MM.1S (cell line): ENCODE measurements at regions not wholly inside any gene's neighbourhood (a gene's known extent, or its start where the extent isn't known, plus 50 kb on each side); places are given as distances from the start of the nearest gene placed in this dataset.

Source experiments
- DNase-seq: peaks from one replicate; pipeline ENCODE4 v3.0.0-alpha.2; 2015
- H2AFZ ChIP-seq: fragments of 300-600 bp; sonication (generic); 2 replicates; pipeline ENCODE4 v1.6.0; 2016; ENCODE audit warnings: antibody characterized with exemption, low read length
- H3F3A ChIP-seq: fragments of 300-600 bp; sonication (generic); 2 replicates; pipeline ENCODE4 v1.6.1; 2016; ENCODE audit warnings: mild to moderate bottlenecking, antibody characterized with exemption, low read length, moderate library complexity, mixed read lengths; ENCODE audit not compliant: insufficient read depth
- H3K27ac ChIP-seq: fragments of 300-600 bp; sonication (generic); 2 replicates; pipeline ENCODE4 v1.5.1; 2016; ENCODE audit warnings: mild to moderate bottlenecking, low read length
- H3K27me3 ChIP-seq: fragments of 300-600 bp; sonication (generic); replicated peaks from 2 replicates; pipeline ENCODE4 v1.6.0; 2016; ENCODE audit warnings: low read length; ENCODE audit not compliant: insufficient read depth
- H3K36me3 ChIP-seq: fragments of 300-600 bp; sonication (generic); replicated peaks from 2 replicates; pipeline ENCODE4 v1.6.1; 2016; ENCODE audit warnings: mild to moderate bottlenecking, low read length, mixed read lengths; ENCODE audit not compliant: insufficient read depth
- H3K4me1 ChIP-seq: fragments of 300-600 bp; sonication (generic); 2 replicates; pipeline ENCODE4 v1.6.1; 2016; ENCODE audit warnings: low read length, mixed read lengths
- H3K4me2 ChIP-seq: fragments of 300-600 bp; sonication (generic); 2 replicates; pipeline ENCODE4 v1.6.0; 2016; ENCODE audit warnings: low read depth, low read length
- H3K4me3 ChIP-seq: fragments of 300-600 bp; sonication (generic); 2 replicates; pipeline ENCODE4 v1.5.1; 2016; ENCODE audit warnings: low read length, mixed read lengths
- H3K79me2 ChIP-seq: fragments of 300-600 bp; sonication (generic); 2 replicates; pipeline ENCODE4 v1.6.1; 2016; ENCODE audit warnings: mixed run types, low read length, mixed read lengths
- H3K9ac ChIP-seq: fragments of 300-600 bp; sonication (generic); 2 replicates; pipeline ENCODE4 v1.6.1; 2016; ENCODE audit warnings: low read length, mixed read lengths
- H3K9me2 ChIP-seq: fragments of 300-600 bp; sonication (generic); replicated peaks from 2 replicates; pipeline ENCODE4 v1.6.1; 2016; ENCODE audit warnings: mild to moderate bottlenecking, low read length, mixed read lengths; ENCODE audit not compliant: insufficient read depth
- H3K9me3 ChIP-seq: fragments of 300-600 bp; sonication (generic); replicated peaks from 2 replicates; pipeline ENCODE4 v1.6.1; 2016; ENCODE audit warnings: mild to moderate bottlenecking, low read length, mixed read lengths; ENCODE audit not compliant: insufficient read depth
- H4K20me1 ChIP-seq: fragments of 300-600 bp; sonication (generic); 2 replicates; pipeline ENCODE4 v1.6.1; 2016; ENCODE audit warnings: mild to moderate bottlenecking, low read length, moderate library complexity, mixed read lengths; ENCODE audit not compliant: insufficient read depth
- EZH2 ChIP-seq: fragments of 300-600 bp; sonication (generic); optimal IDR thresholded peaks from 2 replicates; pipeline ENCODE3; 2017; ENCODE audit warnings: low read depth, mild to moderate bottlenecking, antibody characterized with exemption, low read length, mixed read lengths
- EZH2phosphoT487 ChIP-seq: fragments of 300-600 bp; sonication (generic); IDR thresholded peaks from 2 replicates; pipeline ENCODE4 v1.6.1; 2018; ENCODE audit warnings: antibody characterized with exemption, low read length
- TF ChIP-seq, protein P1 (sequence below): fragments of 300-600 bp; sonication (generic); IDR thresholded peaks from 2 replicates; pipeline ENCODE4 v1.5.1; 2016; ENCODE audit warnings: antibody characterized with exemption, low read length, mixed read lengths

DNA sequence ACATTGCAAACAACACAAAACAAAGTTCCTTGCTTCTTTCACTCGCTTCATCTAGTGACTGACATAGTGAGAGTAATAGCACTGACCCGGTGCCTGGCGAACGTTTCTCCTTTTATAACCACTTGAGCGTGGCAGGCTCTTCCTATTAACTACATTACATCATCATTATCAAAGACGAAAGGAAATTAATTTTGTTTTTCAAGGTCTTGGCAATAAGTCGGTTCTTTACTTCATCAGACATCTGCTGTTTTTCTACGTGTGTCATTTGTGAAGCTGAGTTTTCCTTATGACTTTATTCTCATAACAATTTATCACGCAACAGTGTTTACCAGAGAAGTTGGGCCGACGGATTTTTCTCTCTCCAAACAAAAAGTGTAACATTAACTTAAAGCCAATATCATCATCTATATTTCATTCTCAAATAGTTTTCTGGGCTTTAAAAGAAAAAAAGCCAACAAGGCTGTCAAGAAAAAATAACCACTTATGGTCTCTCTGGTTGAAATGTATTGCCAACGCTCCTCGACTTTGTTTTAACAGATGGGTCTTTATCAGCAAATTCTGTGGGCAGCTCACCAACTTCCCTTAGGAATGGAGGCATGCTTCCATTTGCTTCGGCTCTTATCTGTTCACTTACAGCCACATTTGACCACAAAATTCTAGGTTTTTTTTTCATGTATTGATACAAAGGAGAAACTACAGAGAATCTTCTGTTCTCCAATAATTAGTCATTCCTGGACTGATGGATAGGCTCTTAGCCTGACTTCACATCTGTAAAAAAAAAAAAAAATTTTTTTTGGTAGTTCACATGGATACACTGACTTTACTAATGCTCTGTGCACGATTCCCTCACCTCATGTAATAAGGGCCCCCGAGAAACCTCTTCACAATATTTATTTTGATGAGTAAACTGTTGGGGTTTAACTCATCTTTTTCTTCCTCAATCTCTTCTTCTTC, 97.1 kb upstream of the CDKN3 start:
- DNase-seq = no peak
- Histone ChIP-seq H3K9me3 (no peaks in the 10 kb centered on the region), H2AFZ (no peak overlapping the region), H3K4me2 (no peak overlapping the region), H3K9me2 (no peaks in the 10 kb centered on the region), H3K27me3 (no peaks in the 10 kb centered on the region), H3K9ac (no peak overlapping the region), H3F3A (no peaks in the 10 kb centered on the region), H3K79me2 (no peaks in the 10 kb centered on the region), H3K4me1 (no peaks in the 10 kb centered on the region), H4K20me1 (no peaks in the 10 kb centered on the region), H3K36me3 (no peaks in the 10 kb centered on the region), H3K27ac (no peak overlapping the region), H3K4me3 (no peak overlapping the region)
- TF ChIP-seq, protein P1, sequence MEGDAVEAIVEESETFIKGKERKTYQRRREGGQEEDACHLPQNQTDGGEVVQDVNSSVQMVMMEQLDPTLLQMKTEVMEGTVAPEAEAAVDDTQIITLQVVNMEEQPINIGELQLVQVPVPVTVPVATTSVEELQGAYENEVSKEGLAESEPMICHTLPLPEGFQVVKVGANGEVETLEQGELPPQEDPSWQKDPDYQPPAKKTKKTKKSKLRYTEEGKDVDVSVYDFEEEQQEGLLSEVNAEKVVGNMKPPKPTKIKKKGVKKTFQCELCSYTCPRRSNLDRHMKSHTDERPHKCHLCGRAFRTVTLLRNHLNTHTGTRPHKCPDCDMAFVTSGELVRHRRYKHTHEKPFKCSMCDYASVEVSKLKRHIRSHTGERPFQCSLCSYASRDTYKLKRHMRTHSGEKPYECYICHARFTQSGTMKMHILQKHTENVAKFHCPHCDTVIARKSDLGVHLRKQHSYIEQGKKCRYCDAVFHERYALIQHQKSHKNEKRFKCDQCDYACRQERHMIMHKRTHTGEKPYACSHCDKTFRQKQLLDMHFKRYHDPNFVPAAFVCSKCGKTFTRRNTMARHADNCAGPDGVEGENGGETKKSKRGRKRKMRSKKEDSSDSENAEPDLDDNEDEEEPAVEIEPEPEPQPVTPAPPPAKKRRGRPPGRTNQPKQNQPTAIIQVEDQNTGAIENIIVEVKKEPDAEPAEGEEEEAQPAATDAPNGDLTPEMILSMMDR = no peak
- TF ChIP-seq EZH2 (no peak), EZH2phosphoT487 (no peak)

DNA sequence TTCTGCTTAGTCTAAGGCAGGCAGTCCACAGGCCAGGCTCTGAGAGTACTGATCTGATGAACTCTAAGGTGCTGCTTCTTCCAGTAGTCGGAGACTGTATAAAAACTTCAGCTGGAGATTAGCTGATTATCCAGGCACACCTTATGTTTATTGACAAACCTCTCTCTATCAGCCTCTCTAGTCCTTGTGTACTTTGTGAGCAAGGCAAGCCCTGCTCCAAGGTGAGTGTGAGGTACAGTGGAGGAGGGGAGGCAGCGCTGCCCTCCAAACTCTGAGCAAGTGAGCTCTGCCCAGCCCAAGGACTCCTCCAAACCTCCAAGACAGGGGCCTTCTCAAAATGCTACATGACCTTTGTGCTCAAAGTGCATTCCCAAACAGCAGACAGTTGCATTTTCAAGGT, 95.9 kb upstream of the CDKN3 start:
- H3K9me2 ChIP-seq = no peaks in the 10 kb centered on the region
- no peaks in the 10 kb centered on the region for H3K4me1 ChIP-seq
- H2AFZ ChIP-seq = no peak overlapping the region
- no peak for DNase-seq
- no peak overlapping the region for H3K4me2 ChIP-seq
- no peak overlapping the region for H3K27ac ChIP-seq
- no peaks in the 10 kb centered on the region for H3F3A ChIP-seq
- H3K9me3 ChIP-seq = no peaks in the 10 kb centered on the region
- H3K27me3 ChIP-seq = no peaks in the 10 kb centered on the region
- H3K36me3 ChIP-seq = no peaks in the 10 kb centered on the region
- H3K79me2 ChIP-seq = no peaks in the 10 kb centered on the region
- H3K4me3 ChIP-seq = no peak overlapping the region
- no peak for TF ChIP-seq EZH2phosphoT487
- TF ChIP-seq, protein P1 = no peak
- no peak for TF ChIP-seq EZH2
- H4K20me1 ChIP-seq = no peaks in the 10 kb centered on the region
- no peak overlapping the region for H3K9ac ChIP-seq

GRCh38 chr14:54301359-54301758, 95.4 kb upstream of the CDKN3 start:
- no peaks in the 10 kb centered on the region for H3K36me3 ChIP-seq
- TF ChIP-seq EZH2 = no peak
- no peak for TF ChIP-seq EZH2phosphoT487
- TF ChIP-seq, protein P1 = no peak
- H3K27ac ChIP-seq = no peak overlapping the region
- H3K9me3 ChIP-seq = no peaks in the 10 kb centered on the region
- no peak overlapping the region for H3K9ac ChIP-seq
- H2AFZ ChIP-seq = no peak overlapping the region
- no peak overlapping the region for H3K4me3 ChIP-seq
- no peak overlapping the region for H3K4me2 ChIP-seq
- H4K20me1 ChIP-seq = no peaks in the 10 kb centered on the region
- no peaks in the 10 kb centered on the region for H3K9me2 ChIP-seq
- H3K79me2 ChIP-seq = no peaks in the 10 kb centered on the region
- DNase-seq = no peak
- H3K4me1 ChIP-seq = no peaks in the 10 kb centered on the region
- no peaks in the 10 kb centered on the region for H3F3A ChIP-seq
- no peaks in the 10 kb centered on the region for H3K27me3 ChIP-seq
